ENCODE measurements at regions not wholly inside any gene's neighbourhood (a gene's known extent, or its start where the extent isn't known, plus 50 kb on each side); places are given as distances from the start of the nearest gene placed in this dataset.

DNA sequence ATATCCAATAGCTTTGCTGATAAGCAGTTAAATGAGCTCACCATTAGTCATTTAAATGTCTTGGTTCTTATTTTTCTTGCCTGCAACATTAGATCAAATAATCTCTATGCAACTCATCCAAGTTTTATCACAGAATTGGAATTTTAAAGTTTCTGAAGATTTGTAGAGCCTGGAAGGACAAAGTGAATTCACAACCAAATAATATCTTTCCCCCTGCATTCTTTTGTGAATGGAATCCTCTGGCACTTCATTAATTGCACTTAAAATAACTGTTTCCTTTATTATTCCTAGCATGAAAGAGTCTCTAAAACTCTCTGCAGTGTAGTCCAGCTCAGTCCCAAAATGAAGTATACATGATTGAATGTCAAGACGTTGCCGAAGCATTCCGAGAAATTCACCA lies 345.6 kb upstream of the TGFBR2 start (continued):
- TF ChIP-seq NANOG (IDR thresholded peaks at IDR 0.05; ENCODE audit: insufficient read depth, low read depth, low read length, poor library complexity, severe bottlenecking): no peak
- no peak for TF ChIP-seq GTF2F1 (IDR thresholded peaks at IDR 0.05; ENCODE audit: borderline replicate concordance, low read depth, low read length)
- TF ChIP-seq EP300 (IDR thresholded peaks at IDR 0.05; ENCODE audit: borderline replicate concordance in 1 of 2, low read depth in 2 of 2, low read length in 2 of 2): no peak
- TF ChIP-seq TBP (IDR thresholded peaks at IDR 0.05; ENCODE audit: low read depth, low read length): no peak
